IMR-90 (cell line): ENCODE measurements at regions not wholly inside any gene's neighbourhood (a gene's known extent, or its start where the extent isn't known, plus 50 kb on each side); places are given as distances from the start of the nearest gene placed in this dataset.

Experiments
- BHLHE40 ChIP-seq: fragments of 150-350 bp; IDR thresholded peaks from 2 replicates; pipeline ENCODE4 v1.6.1; 2016; ENCODE audit warnings: mild to moderate bottlenecking, low read depth, low read length
- CEBPB ChIP-seq: IDR thresholded peaks from 2 replicates; pipeline ENCODE4 v1.6.1; 2012; ENCODE audit warnings: low read depth, low read length, improper control_type of control experiment
- CTCF ChIP-seq: conservative IDR thresholded peaks from 2 replicates; pipeline ENCODE4 v1.5.1; 2012; ENCODE audit warnings: mild to moderate bottlenecking, low read depth, low read length, improper control_type of control experiment
- ELK1 ChIP-seq: fragments of 150-350 bp; IDR thresholded peaks from 2 replicates; pipeline ENCODE4 v1.6.1; 2016; ENCODE audit warnings: low read depth, mild to moderate bottlenecking, low read length, moderate library complexity, borderline replicate concordance
- FOS ChIP-seq: fragments of 150-350 bp; IDR thresholded peaks from 2 replicates; pipeline ENCODE4 v1.6.1; 2016; ENCODE audit warnings: low read depth, low read length
- MXI1 ChIP-seq: IDR thresholded peaks from 2 replicates; pipeline ENCODE4 v1.6.1; 2012; ENCODE audit warnings: low read depth, mild to moderate bottlenecking, low read length, moderate library complexity, borderline replicate concordance
- POLR2A ChIP-seq: IDR thresholded peaks from 2 replicates; pipeline ENCODE4 v1.6.1; 2012; ENCODE audit warnings: mild to moderate bottlenecking, low read depth, low read length
- RFX5 ChIP-seq: IDR thresholded peaks from 2 replicates; pipeline ENCODE4 v1.8.0; 2012; ENCODE audit warnings: low read depth, mild to moderate bottlenecking, low read length, moderate library complexity

- TF ChIP-seq CTCF (no peak), CEBPB (no peak), POLR2A (no peak), ELK1 (no peak), FOS (no peak), RFX5 (no peak), BHLHE40 (no peak), MXI1 (no peak)
Measured at GRCh38 chr5:74506119-74506518, 134.4 kb downstream of the ENC1 start.
